GM12872 (cell line): ENCODE measurements at regions not wholly inside any gene's neighbourhood (a gene's known extent, or its start where the extent isn't known, plus 50 kb on each side); places are given as distances from the start of the nearest gene placed in this dataset.

Experiments
- CTCF ChIP-seq: IDR thresholded peaks from 3 replicates; pipeline ENCODE4 v1.5.1; 2011; ENCODE audit warnings: low read depth, mild to moderate bottlenecking, low read length, moderate library complexity; ENCODE audit not compliant: insufficient read depth

- no peak for TF ChIP-seq CTCF
Measured at GRCh38 chr2:198913394-198914152, 544.2 kb downstream of the SATB2 start.

DNA sequence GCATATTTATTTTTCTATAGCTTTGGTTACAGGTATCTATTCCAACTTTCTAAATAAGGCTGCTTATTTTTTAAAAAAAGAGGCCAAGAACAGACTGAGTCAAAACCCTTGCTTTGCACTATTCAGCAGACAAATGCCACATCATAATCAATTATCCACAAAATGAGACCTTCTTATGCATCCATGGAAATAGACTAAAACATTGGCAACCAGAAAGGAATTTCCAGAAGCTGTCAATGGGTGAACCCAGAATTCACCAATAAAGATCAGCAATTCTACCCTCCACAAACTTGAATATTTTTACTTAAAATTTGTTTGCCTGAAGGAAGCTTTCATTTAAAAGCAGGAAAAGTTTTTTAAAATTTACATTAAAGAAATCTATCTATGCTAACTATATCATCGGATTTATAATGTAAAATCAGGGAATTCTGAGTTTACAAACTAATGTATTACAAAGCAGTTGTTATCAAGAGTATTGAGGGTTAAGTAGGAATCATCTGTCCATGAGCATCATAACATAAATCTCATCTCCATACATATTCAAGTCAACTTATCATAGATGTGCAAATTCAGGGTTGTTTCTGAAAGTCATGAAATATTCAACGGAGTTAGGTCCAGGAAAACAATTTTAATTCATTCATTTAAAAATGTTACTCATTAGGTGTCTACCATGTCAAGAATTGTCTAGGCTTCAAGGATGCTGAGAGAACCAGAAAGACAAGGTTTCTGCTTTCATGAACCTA is 548.0 kb downstream of the SATB2 start:
- no peak for TF ChIP-seq CTCF

- no peak for TF ChIP-seq CTCF
Measured at GRCh38 chr2:198905881-198906612, 551.7 kb downstream of the SATB2 start.

DNA sequence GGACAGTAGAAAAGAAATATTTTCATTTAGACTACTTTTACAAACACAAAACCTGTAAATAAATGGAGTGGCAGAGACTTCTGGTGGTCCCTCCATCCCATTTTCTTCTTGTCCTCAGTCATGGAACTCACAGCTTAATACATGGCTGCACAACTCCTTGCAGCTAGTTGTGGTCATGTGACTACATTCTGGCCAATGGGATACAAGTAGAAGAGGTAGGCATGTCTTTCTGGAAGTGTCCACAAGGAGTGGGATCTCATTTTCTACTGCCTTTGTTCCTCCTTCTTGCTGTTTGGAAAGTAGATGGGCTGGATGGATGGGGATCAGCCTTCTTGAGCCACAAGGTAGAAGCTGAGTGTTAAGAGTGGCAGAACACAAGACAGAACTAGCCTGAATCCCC is 555.8 kb downstream of the SATB2 start:
- TF ChIP-seq CTCF = no peak

GRCh38 chr2:198900141-198900540 is 557.6 kb downstream of the SATB2 start:
- TF ChIP-seq CTCF = no peak

GRCh38 chr2:198890490-198890889 is 567.2 kb downstream of the SATB2 start:
- TF ChIP-seq CTCF = no peak

DNA sequence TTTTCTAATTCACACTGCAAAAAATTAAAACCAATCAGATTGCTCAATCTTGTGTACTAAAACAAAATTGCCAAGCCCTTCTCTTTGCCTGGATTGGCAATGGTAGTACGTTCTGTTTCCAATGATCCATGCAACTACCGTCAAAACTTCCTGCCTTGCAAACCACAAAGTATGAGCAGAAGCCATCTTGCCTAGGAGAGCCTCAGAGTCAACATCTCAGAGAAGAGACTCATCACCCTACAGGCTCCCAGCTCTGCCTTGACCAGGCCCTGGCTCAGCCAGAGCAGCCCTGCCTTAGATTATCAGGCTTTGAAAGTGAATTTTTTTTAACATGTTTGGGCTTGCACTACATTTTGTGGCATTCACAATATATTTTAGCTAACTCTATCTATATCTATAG is 574.1 kb downstream of the SATB2 start:
- no peak for TF ChIP-seq CTCF
